GM23338 (cell line): ENCODE measurements at regions not wholly inside any gene's neighbourhood (a gene's known extent, or its start where the extent isn't known, plus 50 kb on each side); places are given as distances from the start of the nearest gene placed in this dataset.

Experiments used
- ATAC-seq: fragments of 200-7000 bp; cut with Tn5 transposase; 3 replicates; pipeline ENCODE4 v1.9.1; 2020
- DNase-seq: peaks from one replicate; pipeline ENCODE4 v3.0.0-alpha.2; 2015; ENCODE audit warnings: low spot score
- H2AFZ ChIP-seq: fragments of 200-600 bp; sonication (generic); 2 replicates; pipeline ENCODE4 v1.8.0; 2016; ENCODE audit warnings: antibody characterized with exemption, mild to moderate bottlenecking, moderate library complexity
- H3F3A ChIP-seq: fragments of 200-600 bp; sonication (generic); replicated peaks from 2 replicates; pipeline ENCODE4 v1.8.0; 2017; ENCODE audit warnings: antibody characterized with exemption, mixed run types, low read depth
- H3K27ac ChIP-seq: fragments of 200-600 bp; sonication (generic); 2 replicates; pipeline ENCODE4 v1.6.1; 2016; ENCODE audit warnings: low read depth
- H3K27me3 ChIP-seq: fragments of 200-600 bp; sonication (generic); 2 replicates; pipeline ENCODE4 v1.8.0; 2016; ENCODE audit warnings: mild to moderate bottlenecking, mixed run types, moderate library complexity; ENCODE audit not compliant: insufficient read depth
- H3K36me3 ChIP-seq: fragments of 200-600 bp; sonication (generic); 2 replicates; pipeline ENCODE4 v1.8.0; 2016; ENCODE audit warnings: mild to moderate bottlenecking; ENCODE audit not compliant: insufficient read depth
- H3K4me1 ChIP-seq: fragments of 200-600 bp; sonication (generic); 2 replicates; pipeline ENCODE4 v1.8.0; 2016; ENCODE audit warnings: mild to moderate bottlenecking, moderate library complexity; ENCODE audit not compliant: insufficient read depth
- H3K4me2 ChIP-seq: fragments of 200-600 bp; sonication (generic); 2 replicates; pipeline ENCODE4 v1.7.1; 2017; ENCODE audit warnings: mixed run types
- H3K4me3 ChIP-seq: fragments of 200-600 bp; sonication (generic); 2 replicates; pipeline ENCODE4 v1.6.1; 2016; ENCODE audit warnings: mixed run types
- H3K79me2 ChIP-seq: fragments of 200-600 bp; sonication (generic); replicated peaks from 2 replicates; pipeline ENCODE4 v1.8.0; 2017; ENCODE audit warnings: mild to moderate bottlenecking; ENCODE audit not compliant: insufficient read depth
- H3K9me2 ChIP-seq: fragments of 200-600 bp; sonication (generic); 2 replicates; pipeline ENCODE4 v1.8.0; 2017; ENCODE audit not compliant: insufficient read depth
- H4K20me1 ChIP-seq: fragments of 200-600 bp; sonication (generic); replicated peaks from 2 replicates; pipeline ENCODE4 v1.8.0; 2017; ENCODE audit warnings: mild to moderate bottlenecking; ENCODE audit not compliant: insufficient read depth
- H3K27ac Mint-ChIP-seq: 2 replicates; pipeline ENCODE4 v1.8.0; 2020; ENCODE audit warnings: inconsistent platforms, mild to moderate bottlenecking, moderate library complexity, mixed read lengths
- H3K27me3 Mint-ChIP-seq: 3 replicates; pipeline ENCODE4 v1.8.0; 2022; ENCODE audit warnings: low read depth, mild to moderate bottlenecking, moderate library complexity, mixed read lengths, inconsistent platforms; ENCODE audit not compliant: insufficient read depth, poor library complexity
- H3K36me3 Mint-ChIP-seq: 3 replicates; pipeline ENCODE4 v1.8.0; 2021; ENCODE audit warnings: low read depth, mild to moderate bottlenecking, inconsistent platforms, moderate library complexity, mixed read lengths
- H3K4me1 Mint-ChIP-seq: 3 replicates; pipeline ENCODE4 v1.8.0; 2020; ENCODE audit warnings: mild to moderate bottlenecking, inconsistent platforms, mixed read lengths
- H3K4me3 Mint-ChIP-seq: 3 replicates; pipeline ENCODE4 v1.8.0; 2021; ENCODE audit warnings: moderate library complexity, mild to moderate bottlenecking, inconsistent platforms, mixed read lengths
- H3K9me3 Mint-ChIP-seq: 3 replicates; pipeline ENCODE4 v1.8.0; 2020; ENCODE audit warnings: moderate library complexity, mild to moderate bottlenecking, inconsistent platforms, mixed read lengths
- CREB1 ChIP-seq: fragments of 250-450 bp; sonication (Bioruptor Pico); IDR thresholded peaks from 2 replicates; pipeline ENCODE4 v1.5.0; 2020; ENCODE audit warnings: low read depth, mild to moderate bottlenecking, moderate library complexity
- EZH2 ChIP-seq: fragments of 200-600 bp; sonication (generic); IDR thresholded peaks from one replicate; pipeline ENCODE4 v1.8.0; 2017; ENCODE audit warnings: antibody characterized with exemption, mild to moderate bottlenecking, low read depth; ENCODE audit not compliant: unreplicated experiment
- EZH2phosphoT487 ChIP-seq: fragments of 200-600 bp; sonication (generic); IDR thresholded peaks from one replicate; pipeline ENCODE4 v1.8.1; 2018; ENCODE audit warnings: antibody characterized with exemption; ENCODE audit not compliant: unreplicated experiment
- JUNB ChIP-seq: IDR thresholded peaks from one replicate; pipeline ENCODE4 v1.6.1; 2016; ENCODE audit warnings: antibody characterized with exemption; ENCODE audit not compliant: unreplicated experiment
- NANOG ChIP-seq: IDR thresholded peaks from 2 replicates; pipeline ENCODE4 v1.6.1; 2016; ENCODE audit warnings: antibody characterized with exemption, borderline replicate concordance
- POLR2AphosphoS5 ChIP-seq: IDR thresholded peaks from 2 replicates; pipeline ENCODE4 v1.6.1; 2016; ENCODE audit warnings: antibody characterized with exemption, low read depth
- STAT1 ChIP-seq: IDR thresholded peaks from one replicate; pipeline ENCODE4 v1.6.1; 2016; ENCODE audit warnings: antibody characterized with exemption; ENCODE audit not compliant: unreplicated experiment
- ZNF114 ChIP-seq: fragments of 250-450 bp; sonication (Bioruptor Pico); IDR thresholded peaks from 2 replicates; pipeline ENCODE4 v1.5.0; 2020; ENCODE audit warnings: mild to moderate bottlenecking, moderate library complexity
- ZNF331 ChIP-seq: fragments of 250-450 bp; sonication (Bioruptor Pico); IDR thresholded peaks from 2 replicates; pipeline ENCODE4 v1.5.0; 2020; ENCODE audit warnings: low read depth, mild to moderate bottlenecking, moderate library complexity
- TF ChIP-seq, protein P1 (sequence below), 2 experiments: fragments of 200-600 bp in 1 of 2; sonication (generic) in 1 of 2; conservative IDR thresholded peaks; 2 replicates each; pipeline versions ENCODE4 v1.5.1 to v1.6.1; 2016 to 2017; ENCODE audit warnings: antibody characterized with exemption in 2 of 2, low read depth in 2 of 2, mild to moderate bottlenecking in 2 of 2, moderate library complexity in 1 of 2
- TF ChIP-seq, protein P2 (sequence below): IDR thresholded peaks from one replicate; pipeline ENCODE4 v1.6.1; 2018; ENCODE audit warnings: antibody characterized with exemption; ENCODE audit not compliant: unreplicated experiment
- TF ChIP-seq, protein P3 (sequence below): IDR thresholded peaks from 2 replicates; pipeline ENCODE4 v1.6.1; 2016; ENCODE audit warnings: antibody characterized with exemption

DNA sequence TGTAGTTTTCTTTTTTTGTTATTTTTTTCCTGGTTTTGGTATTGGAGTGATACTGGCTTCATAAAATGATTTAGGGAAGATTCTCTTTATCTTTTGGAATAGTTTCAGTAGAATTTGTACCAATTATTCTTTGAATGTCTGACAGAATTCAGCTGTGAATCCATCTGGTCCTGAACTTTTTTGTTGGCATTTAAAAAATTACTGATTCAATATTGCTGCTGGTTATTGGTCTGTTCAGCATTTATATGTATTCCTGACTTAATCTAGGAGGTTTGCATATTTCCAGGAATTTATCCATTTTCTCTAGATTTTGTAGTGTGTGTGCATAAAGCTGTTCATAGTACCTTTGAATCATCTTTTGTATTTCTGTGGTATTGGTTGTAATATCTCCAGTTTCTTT lies 100.2 kb downstream of the NXNL2 start:
- DNase-seq (no peak), ATAC-seq (no peak)
- Mint-ChIP-seq H3K27me3 (peaks cover 2% of the 10 kb centered on the region), H3K9me3 (peaks cover 42% of the 10 kb centered on the region; the same call in 2 of the 3 replicates), H3K36me3 (peaks cover 6% of the 10 kb centered on the region; the same call in 1 of the 3 replicates), H3K27ac (no peak overlapping the region), H3K4me1 (no peaks in the 10 kb centered on the region), H3K4me3 (no peak overlapping the region)
- no peak for TF ChIP-seq EZH2phosphoT487
- TF ChIP-seq, protein P1, sequence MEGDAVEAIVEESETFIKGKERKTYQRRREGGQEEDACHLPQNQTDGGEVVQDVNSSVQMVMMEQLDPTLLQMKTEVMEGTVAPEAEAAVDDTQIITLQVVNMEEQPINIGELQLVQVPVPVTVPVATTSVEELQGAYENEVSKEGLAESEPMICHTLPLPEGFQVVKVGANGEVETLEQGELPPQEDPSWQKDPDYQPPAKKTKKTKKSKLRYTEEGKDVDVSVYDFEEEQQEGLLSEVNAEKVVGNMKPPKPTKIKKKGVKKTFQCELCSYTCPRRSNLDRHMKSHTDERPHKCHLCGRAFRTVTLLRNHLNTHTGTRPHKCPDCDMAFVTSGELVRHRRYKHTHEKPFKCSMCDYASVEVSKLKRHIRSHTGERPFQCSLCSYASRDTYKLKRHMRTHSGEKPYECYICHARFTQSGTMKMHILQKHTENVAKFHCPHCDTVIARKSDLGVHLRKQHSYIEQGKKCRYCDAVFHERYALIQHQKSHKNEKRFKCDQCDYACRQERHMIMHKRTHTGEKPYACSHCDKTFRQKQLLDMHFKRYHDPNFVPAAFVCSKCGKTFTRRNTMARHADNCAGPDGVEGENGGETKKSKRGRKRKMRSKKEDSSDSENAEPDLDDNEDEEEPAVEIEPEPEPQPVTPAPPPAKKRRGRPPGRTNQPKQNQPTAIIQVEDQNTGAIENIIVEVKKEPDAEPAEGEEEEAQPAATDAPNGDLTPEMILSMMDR (conservative IDR thresholded peaks at IDR 0.05; ENCODE audit: low read depth in 2 of 2): no peak
- TF ChIP-seq, protein P2, sequence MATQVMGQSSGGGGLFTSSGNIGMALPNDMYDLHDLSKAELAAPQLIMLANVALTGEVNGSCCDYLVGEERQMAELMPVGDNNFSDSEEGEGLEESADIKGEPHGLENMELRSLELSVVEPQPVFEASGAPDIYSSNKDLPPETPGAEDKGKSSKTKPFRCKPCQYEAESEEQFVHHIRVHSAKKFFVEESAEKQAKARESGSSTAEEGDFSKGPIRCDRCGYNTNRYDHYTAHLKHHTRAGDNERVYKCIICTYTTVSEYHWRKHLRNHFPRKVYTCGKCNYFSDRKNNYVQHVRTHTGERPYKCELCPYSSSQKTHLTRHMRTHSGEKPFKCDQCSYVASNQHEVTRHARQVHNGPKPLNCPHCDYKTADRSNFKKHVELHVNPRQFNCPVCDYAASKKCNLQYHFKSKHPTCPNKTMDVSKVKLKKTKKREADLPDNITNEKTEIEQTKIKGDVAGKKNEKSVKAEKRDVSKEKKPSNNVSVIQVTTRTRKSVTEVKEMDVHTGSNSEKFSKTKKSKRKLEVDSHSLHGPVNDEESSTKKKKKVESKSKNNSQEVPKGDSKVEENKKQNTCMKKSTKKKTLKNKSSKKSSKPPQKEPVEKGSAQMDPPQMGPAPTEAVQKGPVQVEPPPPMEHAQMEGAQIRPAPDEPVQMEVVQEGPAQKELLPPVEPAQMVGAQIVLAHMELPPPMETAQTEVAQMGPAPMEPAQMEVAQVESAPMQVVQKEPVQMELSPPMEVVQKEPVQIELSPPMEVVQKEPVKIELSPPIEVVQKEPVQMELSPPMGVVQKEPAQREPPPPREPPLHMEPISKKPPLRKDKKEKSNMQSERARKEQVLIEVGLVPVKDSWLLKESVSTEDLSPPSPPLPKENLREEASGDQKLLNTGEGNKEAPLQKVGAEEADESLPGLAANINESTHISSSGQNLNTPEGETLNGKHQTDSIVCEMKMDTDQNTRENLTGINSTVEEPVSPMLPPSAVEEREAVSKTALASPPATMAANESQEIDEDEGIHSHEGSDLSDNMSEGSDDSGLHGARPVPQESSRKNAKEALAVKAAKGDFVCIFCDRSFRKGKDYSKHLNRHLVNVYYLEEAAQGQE: no peak
- TF ChIP-seq, protein P3, sequence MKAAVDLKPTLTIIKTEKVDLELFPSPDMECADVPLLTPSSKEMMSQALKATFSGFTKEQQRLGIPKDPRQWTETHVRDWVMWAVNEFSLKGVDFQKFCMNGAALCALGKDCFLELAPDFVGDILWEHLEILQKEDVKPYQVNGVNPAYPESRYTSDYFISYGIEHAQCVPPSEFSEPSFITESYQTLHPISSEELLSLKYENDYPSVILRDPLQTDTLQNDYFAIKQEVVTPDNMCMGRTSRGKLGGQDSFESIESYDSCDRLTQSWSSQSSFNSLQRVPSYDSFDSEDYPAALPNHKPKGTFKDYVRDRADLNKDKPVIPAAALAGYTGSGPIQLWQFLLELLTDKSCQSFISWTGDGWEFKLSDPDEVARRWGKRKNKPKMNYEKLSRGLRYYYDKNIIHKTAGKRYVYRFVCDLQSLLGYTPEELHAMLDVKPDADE: no peak
- TF ChIP-seq ZNF114 (CRISPR knock-in tag): no peak
- no peak for TF ChIP-seq ZNF331 (CRISPR knock-in tag)
- no peak for TF ChIP-seq NANOG
- Histone ChIP-seq H4K20me1 (no peaks in the 10 kb centered on the region), H3K27me3 (no peaks in the 10 kb centered on the region), H3K9me2 (no peaks in the 10 kb centered on the region), H3K4me2 (no peak overlapping the region), H3K36me3 (0 out of 2 replicates have a peak, but pooled peaks cover 5% of the 10 kb centered on the region), H3K4me1 (no peaks in the 10 kb centered on the region), H2AFZ (no peak overlapping the region), H3K4me3 (no peak overlapping the region), H3K79me2 (no peaks in the 10 kb centered on the region), H3K27ac (no peak overlapping the region), H3F3A (no peaks in the 10 kb centered on the region)

DNA sequence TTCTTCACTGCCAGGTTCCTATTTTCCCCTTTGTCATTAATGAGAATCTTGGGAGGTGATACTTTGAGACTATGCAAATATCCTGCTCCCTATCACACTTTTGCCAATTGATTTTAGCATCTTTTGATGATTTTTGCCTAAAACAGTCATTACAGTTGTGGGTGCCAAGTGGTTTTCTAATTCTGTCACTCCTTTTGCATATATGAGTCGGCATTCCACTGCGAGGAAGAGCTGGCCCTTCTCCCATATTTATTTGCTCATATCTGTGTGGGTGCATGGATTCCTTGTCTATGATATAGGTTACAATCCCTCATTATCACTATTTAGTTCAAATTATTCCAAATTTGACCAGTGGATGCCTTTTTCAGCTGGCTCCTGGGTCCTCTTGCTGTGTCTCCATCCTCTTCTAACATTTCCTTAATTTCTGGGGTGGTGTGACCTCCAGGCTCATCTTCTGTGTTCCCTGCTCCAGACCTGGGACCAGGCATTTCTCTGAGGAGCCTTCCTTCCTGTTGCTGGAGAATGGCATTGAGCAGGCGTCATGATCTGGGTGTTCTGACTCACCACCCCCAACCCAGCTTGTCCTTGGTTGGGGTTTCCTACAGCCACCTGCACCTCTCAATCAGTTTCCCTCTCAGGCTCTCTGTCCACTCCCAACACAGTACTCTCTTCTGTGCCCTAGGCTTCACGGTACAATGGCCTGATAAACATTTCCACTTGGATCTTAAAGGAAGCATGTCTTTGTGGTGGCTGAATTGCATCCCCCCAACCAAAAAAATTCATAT lies 106.7 kb downstream of the NXNL2 start:
- Histone ChIP-seq H3K27ac (no peak overlapping the region), H2AFZ (no peak overlapping the region), H3K79me2 (no peaks in the 10 kb centered on the region), H3K27me3 (no peaks in the 10 kb centered on the region), H3F3A (no peaks in the 10 kb centered on the region), H3K4me2 (no peak overlapping the region), H3K36me3 (no peaks in the 10 kb centered on the region), H3K9me2 (no peaks in the 10 kb centered on the region; the same call in none of the 2 replicates), H3K4me3 (no peak overlapping the region), H3K4me1 (no peaks in the 10 kb centered on the region), H4K20me1 (no peaks in the 10 kb centered on the region)
- H3K36me3 Mint-ChIP-seq: no peaks in the 10 kb centered on the region; the same call in 1 of the 3 replicates
- peaks cover 14% of the 10 kb centered on the region for H3K9me3 Mint-ChIP-seq
- no peak overlapping the region for H3K27ac Mint-ChIP-seq
- ATAC-seq (no peak), DNase-seq (no peak)
- no peak overlapping the region for H3K4me3 Mint-ChIP-seq
- no peaks in the 10 kb centered on the region for H3K4me1 Mint-ChIP-seq
- H3K27me3 Mint-ChIP-seq: peaks cover 3% of the 10 kb centered on the region
- no peak for TF ChIP-seq CREB1
- TF ChIP-seq NANOG: no peak
- no peak for TF ChIP-seq POLR2AphosphoS5
- TF ChIP-seq STAT1: no peak
- no peak for TF ChIP-seq JUNB
- no peak for TF ChIP-seq EZH2
- TF ChIP-seq, protein P1 (conservative IDR thresholded peaks at IDR 0.05; ENCODE audit: low read depth in 2 of 2): no peak
